Hepatocyte (in vitro differentiated cells): ENCODE measurements at regions not wholly inside any gene's neighbourhood (a gene's known extent, or its start where the extent isn't known, plus 50 kb on each side); places are given as distances from the start of the nearest gene placed in this dataset.

Source experiments
- DNase-seq: peaks from one replicate; pipeline ENCODE4 v3.0.0-alpha.2; 2016; ENCODE audit warnings: low spot score
- H2AFZ ChIP-seq: fragments of 200-600 bp; sonication (generic); 2 replicates; pipeline ENCODE4 v1.6.0; 2016; ENCODE audit warnings: antibody characterized with exemption, mild to moderate bottlenecking
- H3K27ac ChIP-seq: fragments of 200-600 bp; sonication (generic); 2 replicates; pipeline ENCODE4 v1.5.1; 2016; ENCODE audit warnings: mild to moderate bottlenecking
- H3K27me3 ChIP-seq: fragments of 200-600 bp; sonication (generic); 2 replicates; pipeline ENCODE4 v1.6.1; 2016
- H3K36me3 ChIP-seq: fragments of 200-600 bp; sonication (generic); replicated peaks from 2 replicates; pipeline ENCODE4 v1.5.1; 2016; ENCODE audit warnings: low read depth; ENCODE audit not compliant: insufficient read depth
- H3K4me1 ChIP-seq: fragments of 200-600 bp; sonication (generic); 2 replicates; pipeline ENCODE4 v1.5.1; 2016; ENCODE audit warnings: mild to moderate bottlenecking, moderate library complexity; ENCODE audit not compliant: insufficient read depth
- H3K4me2 ChIP-seq: fragments of 200-600 bp; sonication (generic); 2 replicates; pipeline ENCODE4 v1.6.0; 2016
- H3K4me3 ChIP-seq: fragments of 200-600 bp; sonication (generic); 2 replicates; pipeline ENCODE4 v1.5.1; 2016; ENCODE audit warnings: mild to moderate bottlenecking
- H3K79me2 ChIP-seq: fragments of 200-600 bp; sonication (generic); 2 replicates; pipeline ENCODE4 v1.6.0; 2017; ENCODE audit warnings: mild to moderate bottlenecking
- H3K9me2 ChIP-seq: fragments of 200-600 bp; sonication (generic); replicated peaks from 2 replicates; pipeline ENCODE4 v1.6.0; 2017; ENCODE audit warnings: mild to moderate bottlenecking; ENCODE audit not compliant: insufficient read depth
- H3K9me3 ChIP-seq: fragments of 200-600 bp; sonication (generic); 2 replicates; pipeline ENCODE4 v1.5.1; 2016; ENCODE audit warnings: low read depth, mild to moderate bottlenecking
- H4K20me1 ChIP-seq: fragments of 200-600 bp; sonication (generic); 2 replicates; pipeline ENCODE4 v1.6.0; 2016; ENCODE audit warnings: mild to moderate bottlenecking; ENCODE audit not compliant: insufficient read depth, poor library complexity, severe bottlenecking
- EZH2 ChIP-seq: fragments of 200-600 bp; sonication (generic); IDR thresholded peaks from 2 replicates; pipeline ENCODE4 v1.6.1; 2016; ENCODE audit warnings: antibody characterized with exemption, mild to moderate bottlenecking, borderline replicate concordance
- EZH2phosphoT487 ChIP-seq: fragments of 200-600 bp; sonication (generic); IDR thresholded peaks from one replicate; pipeline ENCODE4 v1.6.1; 2018; ENCODE audit warnings: antibody characterized with exemption, mild to moderate bottlenecking, low read depth, moderate library complexity; ENCODE audit not compliant: unreplicated experiment, severe bottlenecking
- WGBS: methylation state at CpG from one replicate; pipeline ENCODE4 v1.1.6; 2016; ENCODE audit warnings: low lambda C conversion rate; ENCODE audit errors: missing lambda C conversion rate; 5-methylcytosine and 5-hydroxymethylcytosine counted together
- TF ChIP-seq, protein P1 (sequence below): fragments of 200-600 bp; sonication (generic); IDR thresholded peaks from 2 replicates; pipeline ENCODE4 v1.5.1; 2016; ENCODE audit warnings: antibody characterized with exemption, mild to moderate bottlenecking; ENCODE audit not compliant: poor library complexity

DNA sequence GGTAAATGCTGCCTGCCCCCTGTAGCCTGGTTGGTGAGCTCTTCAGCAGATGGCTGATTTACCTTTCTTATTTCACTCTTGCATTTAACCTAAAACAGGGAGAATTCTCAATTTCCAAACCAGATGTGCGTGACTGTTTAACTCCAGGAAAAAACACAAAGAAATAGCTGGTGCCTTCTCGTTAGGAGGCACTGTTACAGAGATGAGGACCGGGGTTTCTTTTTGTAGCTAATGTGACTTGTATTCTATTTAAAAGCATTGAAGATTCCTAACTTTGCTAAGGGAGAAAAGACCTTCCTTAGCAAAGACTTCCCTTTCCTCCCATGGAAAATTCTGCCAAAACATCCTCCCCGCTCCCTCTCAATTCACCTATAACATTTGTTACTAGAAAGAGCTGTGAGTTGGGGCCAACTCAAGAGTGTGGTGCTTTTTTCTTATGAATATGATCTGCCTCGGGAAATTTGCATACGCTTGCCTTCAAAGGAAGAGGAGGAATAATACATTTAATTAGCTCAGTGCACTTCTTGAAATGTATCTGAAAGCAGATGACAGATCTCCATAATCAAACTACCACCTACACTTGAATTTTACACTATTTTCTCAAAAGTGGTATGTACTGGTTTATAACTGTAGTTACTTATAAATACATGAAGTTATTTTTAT lies 102.0 kb upstream of the ARID2 start:
- Histone ChIP-seq H3K27me3 (no peaks in the 10 kb centered on the region), H3K9me3 (no peaks in the 10 kb centered on the region), H3K9me2 (no peaks in the 10 kb centered on the region), H3K4me2 (no peak overlapping the region), H3K4me1 (no peaks in the 10 kb centered on the region), H3K27ac (no peak overlapping the region), H4K20me1 (no peaks in the 10 kb centered on the region), H3K4me3 (no peak overlapping the region), H3K79me2 (no peaks in the 10 kb centered on the region), H3K36me3 (no peaks in the 10 kb centered on the region), H2AFZ (peak overlapping the region; percentile 14)
- TF ChIP-seq EZH2phosphoT487 (no peak), EZH2 (no peak)
- TF ChIP-seq, protein P1, sequence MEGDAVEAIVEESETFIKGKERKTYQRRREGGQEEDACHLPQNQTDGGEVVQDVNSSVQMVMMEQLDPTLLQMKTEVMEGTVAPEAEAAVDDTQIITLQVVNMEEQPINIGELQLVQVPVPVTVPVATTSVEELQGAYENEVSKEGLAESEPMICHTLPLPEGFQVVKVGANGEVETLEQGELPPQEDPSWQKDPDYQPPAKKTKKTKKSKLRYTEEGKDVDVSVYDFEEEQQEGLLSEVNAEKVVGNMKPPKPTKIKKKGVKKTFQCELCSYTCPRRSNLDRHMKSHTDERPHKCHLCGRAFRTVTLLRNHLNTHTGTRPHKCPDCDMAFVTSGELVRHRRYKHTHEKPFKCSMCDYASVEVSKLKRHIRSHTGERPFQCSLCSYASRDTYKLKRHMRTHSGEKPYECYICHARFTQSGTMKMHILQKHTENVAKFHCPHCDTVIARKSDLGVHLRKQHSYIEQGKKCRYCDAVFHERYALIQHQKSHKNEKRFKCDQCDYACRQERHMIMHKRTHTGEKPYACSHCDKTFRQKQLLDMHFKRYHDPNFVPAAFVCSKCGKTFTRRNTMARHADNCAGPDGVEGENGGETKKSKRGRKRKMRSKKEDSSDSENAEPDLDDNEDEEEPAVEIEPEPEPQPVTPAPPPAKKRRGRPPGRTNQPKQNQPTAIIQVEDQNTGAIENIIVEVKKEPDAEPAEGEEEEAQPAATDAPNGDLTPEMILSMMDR, result no peak
- DNase-seq, result no peak
- 80% methylated on average over 6 of the region's 6 CpGs for WGBS

DNA sequence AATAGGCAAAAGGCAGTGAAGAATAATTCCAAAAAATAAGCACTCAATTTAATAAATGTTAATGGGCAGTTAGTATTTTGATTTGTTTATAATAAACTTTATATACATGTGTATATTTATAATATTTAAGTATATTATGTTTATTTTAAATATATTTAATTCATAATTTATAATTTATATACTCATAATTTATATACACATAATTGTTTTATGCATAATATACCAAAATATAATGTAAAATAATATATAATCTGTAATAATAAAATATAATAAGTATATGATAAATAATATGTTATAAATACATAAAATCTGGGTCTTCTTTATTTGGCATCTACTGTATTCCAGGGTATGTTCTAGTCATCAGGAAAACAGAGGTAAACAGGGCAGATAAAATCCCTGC lies 100.2 kb upstream of the ARID2 start:
- H3K79me2 ChIP-seq, result no peaks in the 10 kb centered on the region
- H3K36me3 ChIP-seq, result no peaks in the 10 kb centered on the region
- no peak for DNase-seq
- no peaks in the 10 kb centered on the region for H4K20me1 ChIP-seq
- H2AFZ ChIP-seq, result no peak overlapping the region
- H3K4me3 ChIP-seq, result no peak overlapping the region
- H3K4me2 ChIP-seq, result no peak overlapping the region
- no peaks in the 10 kb centered on the region for H3K27me3 ChIP-seq
- no peaks in the 10 kb centered on the region for H3K9me2 ChIP-seq
- no peaks in the 10 kb centered on the region for H3K9me3 ChIP-seq
- H3K4me1 ChIP-seq, result no peaks in the 10 kb centered on the region
- TF ChIP-seq EZH2phosphoT487 (no peak), EZH2 (no peak)
- TF ChIP-seq, protein P1, result no peak
- H3K27ac ChIP-seq, result no peak overlapping the region

GRCh38 chr12:45633733-45634132 lies 95.8 kb upstream of the ARID2 start:
- no peak for DNase-seq
- Histone ChIP-seq H3K4me3 (no peak overlapping the region), H4K20me1 (no peaks in the 10 kb centered on the region), H3K79me2 (no peaks in the 10 kb centered on the region), H3K4me2 (no peak overlapping the region), H3K4me1 (no peaks in the 10 kb centered on the region), H2AFZ (no peak overlapping the region), H3K9me2 (no peaks in the 10 kb centered on the region), H3K27me3 (no peaks in the 10 kb centered on the region), H3K27ac (no peak overlapping the region), H3K36me3 (no peaks in the 10 kb centered on the region), H3K9me3 (no peaks in the 10 kb centered on the region)
- TF ChIP-seq EZH2phosphoT487 (no peak), EZH2 (no peak)
- TF ChIP-seq, protein P1, result no peak
- WGBS, result 92% methylated on average over 1 of the region's 1 CpG
